HS-5 (cell line): ENCODE measurements at regions not wholly inside any gene's neighbourhood (a gene's known extent, or its start where the extent isn't known, plus 50 kb on each side); places are given as distances from the start of the nearest gene placed in this dataset.
"Not testable (repeated sequence)": the region's sequence is repeated elsewhere in the genome, so short reads cannot be mapped to it uniquely, and the experiment has no call there.

ENCODE experiments used
- DNase-seq: peaks from one replicate; pipeline ENCODE4 v3.0.0-alpha.2; 2012; ENCODE audit warnings: low read depth

DNA sequence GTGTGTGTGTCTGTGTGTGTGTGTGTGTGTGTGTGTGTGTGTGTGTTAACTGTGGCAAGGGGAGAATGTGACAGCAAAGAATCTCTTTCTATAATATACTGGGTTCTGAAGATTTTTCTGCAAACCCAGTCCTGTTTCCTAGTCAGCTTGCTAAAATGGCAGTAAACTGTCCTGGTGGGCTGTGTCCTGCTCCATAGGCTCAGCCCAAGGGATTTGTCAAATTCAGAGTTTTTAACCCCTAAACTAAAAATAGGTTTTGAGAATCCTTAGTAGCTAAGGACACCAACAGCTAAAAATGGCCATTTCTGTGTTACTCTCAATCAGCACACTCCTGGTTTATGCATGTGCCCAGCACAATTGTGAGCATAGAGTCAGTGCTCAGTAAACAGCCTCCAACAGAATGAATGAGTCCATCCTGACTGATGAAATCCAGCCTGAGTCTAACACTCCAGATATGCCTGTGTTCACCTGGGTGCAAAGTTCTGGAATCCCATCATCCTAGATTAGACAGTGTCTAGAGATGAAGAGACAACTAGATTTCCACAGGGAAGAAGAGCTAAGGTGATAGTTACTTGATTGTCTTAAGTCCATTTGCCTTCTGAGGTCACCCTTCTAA is 192.6 kb downstream of the TTC6 start:
- no peak for DNase-seq

DNA sequence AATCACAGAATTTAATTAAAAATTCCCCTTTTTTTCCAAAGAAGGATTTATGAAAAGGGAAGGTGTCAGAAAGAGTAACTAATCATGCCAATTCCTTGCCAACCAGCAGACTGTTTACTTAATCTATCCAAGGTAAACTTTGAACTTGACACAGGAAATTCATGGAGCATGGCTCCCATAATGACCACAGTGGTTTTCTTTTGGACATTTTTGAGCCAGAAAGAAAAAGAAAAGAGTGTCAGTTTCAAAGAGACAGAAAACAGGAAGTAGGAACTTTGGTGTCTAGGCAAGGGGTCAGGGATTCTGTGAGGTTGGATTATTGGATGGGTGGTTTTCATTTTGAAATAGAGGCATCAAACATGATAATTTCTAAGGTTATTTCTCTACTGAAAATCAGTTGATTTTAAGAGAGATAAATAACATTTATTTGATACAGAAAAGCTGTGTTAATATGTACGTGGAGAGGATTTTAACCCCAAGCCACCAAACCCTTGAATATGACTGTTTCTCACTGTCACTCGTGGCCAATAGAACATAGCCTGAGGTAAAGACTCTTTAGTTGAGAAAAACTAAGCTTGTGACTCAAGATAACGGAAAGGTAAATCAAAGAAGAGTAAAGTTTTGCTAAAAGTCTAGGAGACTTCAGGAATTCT is 196.1 kb downstream of the TTC6 start:
- no peak for DNase-seq

DNA sequence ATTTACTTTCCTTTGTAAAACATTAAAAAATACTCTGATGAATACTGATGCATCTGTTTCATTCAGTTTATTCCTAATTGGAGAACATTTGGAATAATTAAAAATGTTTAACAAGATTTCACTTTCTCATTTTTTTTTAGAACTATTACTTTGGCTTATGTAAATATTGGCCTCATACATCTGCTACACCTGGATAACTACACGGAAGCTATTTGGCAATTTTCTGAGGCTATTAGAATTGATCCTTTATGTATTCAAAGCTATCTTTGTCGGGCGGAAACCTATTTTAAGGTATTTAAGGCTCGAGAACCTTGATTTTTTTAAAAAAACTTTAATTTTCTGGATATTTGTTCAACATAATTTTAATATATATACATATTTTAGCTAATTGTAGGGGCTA is 196.7 kb downstream of the TTC6 start:
- DNase-seq = no peak

DNA sequence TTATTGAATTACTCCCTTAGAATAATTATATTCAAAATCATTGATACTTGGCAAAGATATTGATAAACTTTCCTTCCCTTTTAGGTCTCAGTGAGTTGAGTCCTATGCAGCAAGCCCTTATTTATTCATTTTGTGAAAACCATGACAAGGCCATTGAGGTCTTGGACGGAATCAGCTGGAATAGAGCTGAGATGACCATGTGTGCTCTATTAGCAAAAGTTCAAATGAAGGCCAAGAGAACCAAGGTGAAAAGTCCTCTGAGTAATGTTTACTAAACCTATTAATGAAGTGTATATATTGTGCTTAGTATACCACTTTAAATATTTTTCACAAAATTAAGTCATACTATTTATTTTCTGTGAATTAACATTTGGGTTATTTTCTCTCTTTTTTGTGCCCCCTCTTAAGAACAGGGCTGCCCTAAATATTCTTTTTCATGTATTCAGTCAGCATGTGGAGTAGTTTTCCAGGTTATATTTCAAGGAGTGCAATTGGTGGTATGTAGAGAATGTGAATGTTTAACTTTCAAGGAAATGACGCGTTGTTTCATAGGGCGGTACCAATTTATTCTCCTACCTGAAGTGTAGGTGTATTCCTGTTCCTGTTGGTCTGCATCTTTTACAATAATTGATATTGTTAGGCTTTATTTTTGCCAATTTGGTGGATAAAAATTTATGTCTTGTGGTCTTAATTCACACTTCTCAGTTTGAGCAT is 201.4 kb downstream of the TTC6 start:
- DNase-seq = no peak

DNA sequence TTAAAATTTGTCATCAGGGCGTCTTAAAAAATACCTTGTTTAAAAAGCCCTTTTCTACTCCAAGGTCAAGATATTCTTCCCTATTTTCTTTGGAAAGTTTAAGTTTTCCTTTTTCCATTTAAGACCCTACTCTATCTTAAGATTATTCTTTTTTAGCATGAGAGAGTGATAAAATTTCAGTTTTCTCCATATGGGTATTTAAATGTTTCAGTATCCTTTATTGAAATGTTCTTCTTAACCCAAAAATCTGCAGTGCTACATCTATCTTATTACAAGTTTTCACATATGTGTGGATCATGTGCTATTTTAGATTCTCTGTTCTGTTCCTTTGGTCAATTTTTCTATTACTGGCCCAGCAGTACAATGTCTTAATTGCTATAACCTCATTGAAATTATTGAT is 202.2 kb downstream of the TTC6 start:
- no peak for DNase-seq

DNA sequence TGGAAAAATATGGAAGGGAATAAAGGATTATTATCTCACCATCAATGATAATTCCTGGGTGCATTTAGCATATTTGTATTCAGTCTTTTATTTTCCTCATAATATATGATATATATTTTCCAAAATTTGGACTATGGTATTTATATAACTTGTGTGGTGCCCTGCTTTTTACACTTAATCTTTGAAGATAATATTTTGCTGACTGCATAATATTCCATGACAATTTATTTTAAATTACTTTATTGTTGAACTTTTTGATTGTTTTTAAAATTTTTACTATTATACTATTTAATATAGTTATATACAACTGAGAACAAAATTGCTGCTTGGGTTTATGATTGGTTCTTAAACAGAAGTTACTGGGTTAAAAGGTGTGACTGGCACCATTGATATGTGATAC is 212.3 kb downstream of the TTC6 start:
- no peak for DNase-seq

DNA sequence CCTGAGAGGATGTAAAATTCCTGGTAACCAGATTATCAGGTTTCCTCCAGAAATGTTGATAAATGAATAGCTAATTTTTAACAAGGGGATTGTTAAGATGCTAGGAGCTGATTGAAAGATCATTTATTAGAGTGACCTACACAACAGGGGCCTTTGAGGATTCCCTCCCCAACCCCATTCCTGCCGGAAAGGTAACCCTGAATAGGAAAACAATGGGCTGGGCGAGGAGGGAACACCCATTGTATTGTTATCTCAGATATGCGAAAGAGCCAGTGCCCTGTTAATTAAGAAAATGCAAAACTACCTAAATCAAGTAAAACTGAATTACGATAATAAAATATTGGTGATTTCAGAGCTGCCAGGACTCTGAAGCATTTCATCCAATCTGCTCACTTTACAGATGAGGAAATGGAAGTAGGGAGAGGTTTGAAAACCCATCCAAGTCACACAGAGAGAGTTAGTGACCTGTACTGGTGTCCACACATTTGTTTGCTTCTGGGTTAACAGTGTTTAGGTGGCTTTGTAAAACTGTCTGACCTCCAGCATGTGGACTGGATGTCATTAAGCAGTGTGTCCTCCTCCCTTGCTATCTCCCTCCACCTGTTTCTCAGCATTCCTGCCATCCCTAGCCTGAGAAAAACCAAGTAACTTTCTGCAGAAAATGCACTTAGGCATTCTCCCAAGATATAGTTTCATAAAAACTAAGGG is 214.8 kb downstream of the TTC6 start:
- no peak for DNase-seq

DNA sequence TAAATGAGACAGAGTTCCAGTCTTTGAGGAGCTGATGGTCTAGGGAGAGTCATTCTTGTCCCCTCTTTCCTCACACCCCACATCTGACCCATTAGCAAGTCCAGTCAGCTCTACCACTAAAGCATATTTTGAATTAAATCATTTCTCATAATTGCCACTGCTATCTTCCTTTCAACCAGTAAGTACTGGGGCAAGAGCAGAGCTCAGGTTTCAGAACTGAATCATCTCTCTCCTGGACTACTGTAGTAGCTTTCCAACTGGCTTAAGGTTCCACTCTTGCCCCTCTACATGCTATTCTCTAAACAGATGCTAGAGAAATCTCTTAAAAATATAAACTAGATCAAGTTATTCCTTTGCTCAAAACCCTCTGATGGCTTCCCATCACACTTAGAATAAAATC is 218.3 kb downstream of the TTC6 start:
- DNase-seq = no peak

DNA sequence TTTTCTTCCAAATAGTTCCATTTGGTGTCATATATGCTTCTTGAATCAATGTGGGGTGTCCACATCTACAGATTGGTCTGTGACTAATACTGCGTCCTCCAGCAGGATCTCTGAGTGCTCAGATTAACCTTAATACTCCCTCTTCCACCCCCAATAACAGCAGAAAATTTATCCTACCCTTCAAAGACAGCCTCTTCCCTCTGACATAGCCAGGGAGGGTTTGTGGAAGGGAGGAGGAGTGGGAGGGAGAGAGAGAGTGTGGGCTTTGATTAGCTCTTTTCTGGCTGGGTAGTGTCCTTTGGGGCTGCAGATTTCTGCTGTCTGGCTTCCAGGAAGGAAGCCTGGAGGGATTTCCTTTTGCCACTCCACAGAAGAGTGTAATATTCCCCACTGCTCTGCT is 220.7 kb downstream of the TTC6 start:
- no peak for DNase-seq

DNA sequence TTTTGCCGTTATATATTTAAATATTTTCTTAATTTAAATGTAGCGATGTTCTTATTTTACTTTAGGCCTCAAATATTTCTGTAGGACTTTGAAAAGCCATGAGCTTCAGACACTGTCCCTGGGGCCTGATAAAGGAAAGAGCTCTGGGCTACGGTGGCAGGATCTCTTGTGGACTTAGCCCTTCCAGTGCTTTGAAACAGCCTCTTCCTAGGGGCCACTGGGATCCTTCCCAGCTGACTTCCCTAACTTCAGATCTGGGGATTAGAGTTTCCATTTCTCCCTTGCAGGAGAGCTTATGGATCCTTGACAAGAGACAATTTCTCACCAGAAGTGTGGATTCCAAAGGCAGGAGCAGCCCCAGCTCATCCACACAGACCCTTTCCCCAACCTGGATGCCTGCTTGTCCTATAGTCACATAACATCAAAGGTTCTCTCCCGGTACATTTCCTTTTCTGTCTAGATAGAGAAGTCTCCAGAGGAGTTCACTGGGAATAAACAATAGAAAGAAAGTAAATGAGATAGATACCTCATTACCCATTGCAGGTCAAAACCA is 221.4 kb downstream of the TTC6 start:
- no peak for DNase-seq

DNA sequence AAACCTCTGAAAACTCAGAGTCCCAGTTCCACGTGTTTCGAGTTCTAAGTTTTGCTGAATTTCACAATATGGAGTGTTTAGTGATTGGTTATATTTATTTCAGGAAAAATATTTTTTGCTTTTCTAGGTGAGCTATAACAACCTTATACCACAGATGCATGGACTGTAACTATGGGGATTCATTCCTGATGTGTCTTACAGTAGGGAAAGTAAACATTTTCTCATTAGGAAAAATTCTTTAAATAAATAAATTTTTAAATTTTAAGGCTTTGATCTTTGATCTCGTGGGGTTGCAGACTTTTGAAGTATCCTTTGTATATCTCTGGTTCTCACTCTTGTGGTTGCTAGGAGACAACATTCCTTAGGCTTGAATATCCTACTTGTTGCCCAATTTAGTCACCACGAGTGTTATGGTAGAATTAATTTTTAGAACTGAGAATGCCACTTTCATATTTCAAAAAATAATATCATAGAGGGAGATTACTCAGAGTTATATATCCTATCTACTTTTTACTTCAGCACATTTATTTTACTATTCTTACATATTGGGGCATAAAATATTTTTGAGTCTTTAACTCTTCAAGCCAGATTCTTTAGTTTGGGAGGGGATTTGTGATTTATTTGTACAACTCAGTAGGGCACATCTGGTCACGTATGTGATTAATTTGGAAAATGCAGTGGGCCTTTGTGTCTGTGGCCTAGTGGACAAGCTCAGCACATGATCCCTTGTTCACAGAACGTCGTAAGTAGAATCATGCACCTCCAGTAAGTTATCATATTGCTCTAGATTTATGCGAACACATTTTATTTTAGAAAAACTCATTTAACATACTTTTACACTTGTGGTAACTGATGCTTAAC is 224.0 kb downstream of the TTC6 start:
- DNase-seq = peak; percentile 49

DNA sequence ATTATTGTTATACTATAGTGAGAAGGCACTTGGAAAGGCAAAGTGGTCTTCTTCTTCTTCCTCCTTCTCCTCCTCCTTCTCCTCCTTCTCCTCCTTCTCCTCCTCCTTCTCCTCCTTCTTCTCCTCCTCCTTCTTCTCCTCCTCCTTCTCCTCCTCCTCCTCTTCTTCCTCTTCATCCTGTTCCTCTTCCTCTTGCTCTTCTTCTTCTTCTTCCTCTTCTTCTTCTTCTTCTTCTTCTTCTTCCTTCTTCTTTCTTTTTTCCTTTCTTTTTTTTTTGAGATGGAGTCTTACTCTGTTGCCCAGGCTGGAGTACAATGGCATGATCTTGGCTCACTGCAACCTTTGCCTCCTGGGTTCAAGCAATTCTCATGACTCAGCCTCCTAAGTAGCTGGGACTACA is 225.4 kb downstream of the TTC6 start:
- not testable (repeated sequence) for DNase-seq

DNA sequence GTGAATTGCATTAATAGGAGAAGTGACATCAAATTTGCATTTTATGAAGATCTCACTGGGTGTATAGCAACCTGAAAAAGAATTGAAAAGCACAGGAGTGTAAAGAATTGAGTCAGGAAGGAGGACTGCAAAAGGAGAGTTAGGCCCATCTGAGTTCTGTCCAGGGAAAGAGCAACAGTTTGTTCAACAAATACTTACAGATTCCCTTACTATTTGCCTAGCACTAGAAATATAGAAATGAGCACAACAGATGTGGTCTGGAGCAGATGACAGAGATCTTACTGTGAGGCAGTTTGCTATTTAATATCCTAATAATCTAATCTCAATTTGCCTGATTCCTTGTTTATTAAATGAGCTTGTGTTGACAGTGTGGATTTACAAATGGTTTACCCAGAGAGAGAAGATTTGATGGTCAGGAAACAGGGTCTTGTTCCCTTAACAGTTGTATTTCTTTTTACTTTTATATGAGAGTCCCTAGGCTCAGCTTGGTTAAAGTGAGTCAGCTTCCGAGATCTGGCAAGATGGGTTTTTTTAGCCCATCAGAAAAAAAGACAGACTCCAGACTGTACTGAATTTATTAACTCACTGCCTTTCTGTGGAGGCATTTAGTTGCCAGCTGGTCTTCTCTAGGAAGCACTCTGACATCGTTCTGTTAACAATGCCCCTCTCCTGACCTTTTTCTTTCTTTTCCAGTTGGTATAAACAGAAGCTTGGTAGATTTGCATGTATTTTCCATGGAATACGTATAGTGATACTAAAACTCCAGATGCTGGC is 229.7 kb downstream of the TTC6 start:
- DNase-seq = no peak

DNA sequence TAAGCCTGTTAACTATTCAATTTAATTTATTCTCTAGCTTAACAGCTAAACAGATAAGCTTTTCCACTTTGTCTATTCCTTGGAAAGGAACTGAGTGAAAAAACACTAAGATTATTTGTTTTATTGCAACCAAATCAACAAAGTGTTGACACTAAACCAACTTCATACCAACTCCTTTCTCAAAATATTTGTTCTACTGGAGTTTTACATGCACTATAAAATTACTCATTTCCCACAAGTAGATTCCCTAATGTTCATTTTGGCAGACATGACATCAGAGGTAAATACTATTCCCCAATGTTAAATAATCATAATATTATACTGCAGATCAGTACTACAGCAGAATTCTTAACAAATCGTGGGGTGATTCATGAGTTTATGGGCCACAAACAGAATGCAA is 231.4 kb downstream of the TTC6 start:
- no peak for DNase-seq

DNA sequence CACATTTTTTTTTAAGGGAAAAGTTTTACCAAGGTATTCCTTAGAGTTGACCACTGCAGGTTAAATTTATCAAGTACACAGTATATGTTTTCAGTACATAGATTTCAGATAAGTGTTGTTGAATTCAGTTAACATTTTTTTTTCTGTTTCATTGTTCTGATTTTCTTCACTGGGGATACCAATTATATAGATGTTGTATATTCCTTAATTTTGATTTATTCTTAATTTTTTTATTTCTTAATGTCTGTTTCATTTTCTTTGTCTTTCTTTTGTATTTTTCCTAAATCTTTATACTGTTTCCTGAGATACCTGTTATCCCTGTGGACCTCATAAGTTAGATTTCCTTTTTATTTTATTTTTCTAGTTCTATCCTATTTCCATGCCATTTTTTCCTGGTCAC is 234.8 kb downstream of the TTC6 start:
- no peak for DNase-seq

DNA sequence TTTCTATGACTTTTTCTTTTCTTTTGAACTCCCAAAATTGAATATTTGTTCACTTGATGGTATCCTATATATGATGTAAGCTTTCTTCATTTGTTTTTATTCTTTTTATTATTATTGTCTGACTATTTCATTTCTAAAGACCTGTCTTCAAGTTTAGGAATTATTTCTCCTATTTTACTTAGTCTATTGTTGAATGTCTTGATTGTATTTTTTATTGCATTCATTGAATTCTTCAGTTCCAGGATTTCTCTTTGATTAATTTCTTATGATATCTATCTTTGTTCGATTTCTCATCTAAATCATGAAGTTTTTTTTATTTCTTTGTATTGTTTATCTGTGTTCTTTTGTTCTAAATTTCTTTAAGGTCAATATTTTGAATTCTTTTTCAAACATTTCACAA is 238.8 kb downstream of the TTC6 start:
- DNase-seq = no peak

DNA sequence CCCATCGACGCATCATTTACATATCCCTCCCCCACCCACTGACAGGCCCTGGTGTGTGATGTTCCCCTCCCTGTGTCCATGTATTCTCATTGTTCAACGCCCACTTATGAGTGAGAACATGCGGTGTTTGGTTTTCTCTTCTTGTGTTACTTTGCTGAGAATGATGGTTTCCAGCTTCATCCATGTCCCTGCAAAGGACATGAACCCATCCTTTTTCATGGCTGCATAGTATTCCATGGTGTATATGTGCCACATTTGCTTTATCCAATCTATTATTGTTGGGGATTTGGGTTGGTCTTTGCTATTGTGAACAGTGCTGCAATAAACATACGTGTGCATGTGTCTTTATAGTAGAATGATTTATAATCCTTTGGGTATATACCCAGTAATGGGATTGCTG is 243.3 kb downstream of the TTC6 start:
- not testable (repeated sequence) for DNase-seq

DNA sequence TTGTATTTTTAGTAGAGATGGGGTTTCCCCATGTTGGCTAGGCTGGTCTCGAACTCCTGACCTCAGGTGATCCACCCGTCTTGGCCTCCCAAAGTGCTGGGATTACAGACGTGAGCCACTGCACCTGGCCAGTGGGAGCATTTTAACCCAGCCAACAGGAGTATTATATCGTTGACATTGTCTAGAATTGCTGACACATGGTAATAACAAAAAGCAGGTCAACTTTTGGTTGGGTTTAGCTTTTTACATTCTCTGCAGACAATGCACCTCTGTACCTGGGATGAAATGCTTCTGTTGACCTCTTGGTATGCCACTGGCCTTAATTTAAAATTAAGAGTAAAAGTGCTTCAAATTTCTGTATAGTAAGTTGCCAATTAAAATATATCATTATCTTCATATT is 245.6 kb downstream of the TTC6 start:
- not testable (repeated sequence) for DNase-seq

DNA sequence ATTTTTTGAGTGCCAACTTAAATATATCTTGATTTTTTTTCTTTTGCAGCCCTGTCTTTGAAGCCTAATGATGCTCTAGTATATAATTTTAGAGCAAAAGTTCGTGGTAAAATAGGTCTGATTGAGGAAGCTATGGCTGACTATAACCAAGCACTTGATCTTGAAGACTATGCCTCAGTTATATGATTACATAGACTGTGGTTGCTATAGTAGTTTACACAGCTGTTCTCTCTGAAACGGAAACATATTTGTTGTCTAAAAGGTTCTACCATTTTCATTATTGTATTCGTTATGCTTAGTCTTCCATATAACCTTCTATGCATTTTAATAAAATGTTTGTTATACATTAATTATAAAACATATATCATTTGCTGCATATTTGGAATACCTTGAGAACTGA is 246.7 kb downstream of the TTC6 start:
- DNase-seq = no peak

DNA sequence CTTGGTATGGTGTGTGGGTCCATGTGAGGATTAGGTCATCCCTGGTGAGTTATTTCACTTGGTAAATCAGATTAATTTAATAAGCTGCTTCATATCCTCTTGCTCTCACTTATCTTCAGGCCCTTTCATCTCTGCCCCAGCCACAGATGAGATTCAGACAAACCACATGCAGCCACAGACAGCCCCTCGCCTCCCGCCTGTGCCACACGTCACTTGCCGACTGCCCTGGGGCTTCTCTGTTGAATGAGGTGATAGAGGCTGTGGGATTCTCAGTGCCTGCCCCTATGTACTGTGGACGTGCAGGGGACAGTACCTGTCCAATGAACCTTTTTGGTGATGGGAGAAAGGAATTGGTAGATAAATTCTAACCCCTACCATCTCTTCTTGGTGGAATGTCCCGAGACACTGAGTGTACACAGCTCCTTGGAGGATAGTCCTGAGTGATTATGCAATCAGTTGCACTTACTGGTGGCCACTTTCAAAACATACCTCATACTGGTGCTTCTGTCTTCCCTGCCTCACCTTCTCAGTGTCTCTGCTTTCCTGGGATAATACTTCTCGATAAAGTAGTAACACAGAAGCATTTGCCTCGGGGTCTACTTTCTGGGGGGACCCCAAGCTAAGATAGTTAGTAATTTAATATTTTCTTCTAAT is 248.7 kb downstream of the TTC6 start:
- DNase-seq = no peak
